GM06990 (cell line): ENCODE measurements at regions not wholly inside any gene's neighbourhood (a gene's known extent, or its start where the extent isn't known, plus 50 kb on each side); places are given as distances from the start of the nearest gene placed in this dataset.

Experiments
- DNase-seq: peaks from one replicate; pipeline ENCODE4 v3.0.0-alpha.2; 2011; ENCODE audit not compliant: insufficient read length; ENCODE audit errors: extremely low read depth
- H3K27me3 ChIP-seq: replicated peaks from 2 replicates; pipeline ENCODE4 v1.6.0; 2011; ENCODE audit warnings: low read length; ENCODE audit not compliant: control insufficient read depth, insufficient read depth
- H3K36me3 ChIP-seq: 2 replicates; pipeline ENCODE4 v1.5.1; 2011; ENCODE audit warnings: low read length; ENCODE audit not compliant: control insufficient read depth, insufficient read depth
- H3K4me3 ChIP-seq: replicated peaks from 2 replicates; pipeline ENCODE4 v1.5.1; 2011; ENCODE audit warnings: low read depth, mild to moderate bottlenecking, control low read depth, low read length
- CTCF ChIP-seq: IDR thresholded peaks from 2 replicates; pipeline ENCODE4 v1.5.1; 2011; ENCODE audit warnings: low read length, control low read depth, mild to moderate bottlenecking, inconsistent platforms; ENCODE audit not compliant: insufficient read depth, poor library complexity, severe bottlenecking

- TF ChIP-seq CTCF, result no peak
- Histone ChIP-seq H3K27me3 (no peaks in the 10 kb centered on the region), H3K36me3 (no peaks in the 10 kb centered on the region), H3K4me3 (no peak overlapping the region)
- DNase-seq, result no peak
These were observed 205.5 kb upstream of the CDH11 start for GRCh38 chr16:65327346-65327745.

GRCh38 chr16:65323655-65324237 is 201.9 kb upstream of the CDH11 start:
- Histone ChIP-seq H3K27me3 (no peaks in the 10 kb centered on the region), H3K4me3 (no peak overlapping the region), H3K36me3 (no peaks in the 10 kb centered on the region)
- DNase-seq, result no peak
- no peak for TF ChIP-seq CTCF

- Histone ChIP-seq H3K4me3 (no peak overlapping the region), H3K36me3 (no peaks in the 10 kb centered on the region), H3K27me3 (no peaks in the 10 kb centered on the region)
- DNase-seq, result no peak
- TF ChIP-seq CTCF, result no peak
These were observed 197.9 kb upstream of the CDH11 start for GRCh38 chr16:65319621-65320231.

GRCh38 chr16:65318590-65319257 is 196.9 kb upstream of the CDH11 start:
- DNase-seq, result no peak
- TF ChIP-seq CTCF, result no peak
- H3K4me3 ChIP-seq, result no peak overlapping the region
- no peaks in the 10 kb centered on the region for H3K27me3 ChIP-seq
- H3K36me3 ChIP-seq, result no peaks in the 10 kb centered on the region

GRCh38 chr16:65318138-65318537 is 196.3 kb upstream of the CDH11 start:
- TF ChIP-seq CTCF, result no peak
- no peaks in the 10 kb centered on the region for H3K36me3 ChIP-seq
- no peak overlapping the region for H3K4me3 ChIP-seq
- no peaks in the 10 kb centered on the region for H3K27me3 ChIP-seq
- DNase-seq, result no peak

GRCh38 chr16:65316808-65317207 is 194.9 kb upstream of the CDH11 start:
- Histone ChIP-seq H3K27me3 (no peaks in the 10 kb centered on the region), H3K4me3 (no peak overlapping the region), H3K36me3 (no peaks in the 10 kb centered on the region)
- no peak for DNase-seq
- no peak for TF ChIP-seq CTCF
